GM12891 (cell line): ENCODE measurements at regions not wholly inside any gene's neighbourhood (a gene's known extent, or its start where the extent isn't known, plus 50 kb on each side); places are given as distances from the start of the nearest gene placed in this dataset.

Experiments
- PAX5 ChIP-seq: IDR thresholded peaks from 2 replicates; pipeline ENCODE4 v1.6.1; 2011; ENCODE audit warnings: low read length, moderate library complexity, mild to moderate bottlenecking; ENCODE audit not compliant: insufficient read depth, severe bottlenecking
- POLR2A ChIP-seq: IDR thresholded peaks from 2 replicates; pipeline ENCODE4 v1.6.1; 2011; ENCODE audit warnings: low read depth, low read length, control low read depth
- POLR2AphosphoS5 ChIP-seq: IDR thresholded peaks from 2 replicates; pipeline ENCODE4 v1.6.1; 2011; ENCODE audit warnings: low read depth, low read length, control low read depth
- POU2F2 ChIP-seq: IDR thresholded peaks from 2 replicates; pipeline ENCODE4 v1.6.1; 2011; ENCODE audit warnings: low read depth, mild to moderate bottlenecking, control low read depth, low read length, moderate library complexity
- TAF1 ChIP-seq: IDR thresholded peaks from 2 replicates; pipeline ENCODE4 v1.6.1; 2011; ENCODE audit warnings: low read depth, low read length, control low read depth

DNA sequence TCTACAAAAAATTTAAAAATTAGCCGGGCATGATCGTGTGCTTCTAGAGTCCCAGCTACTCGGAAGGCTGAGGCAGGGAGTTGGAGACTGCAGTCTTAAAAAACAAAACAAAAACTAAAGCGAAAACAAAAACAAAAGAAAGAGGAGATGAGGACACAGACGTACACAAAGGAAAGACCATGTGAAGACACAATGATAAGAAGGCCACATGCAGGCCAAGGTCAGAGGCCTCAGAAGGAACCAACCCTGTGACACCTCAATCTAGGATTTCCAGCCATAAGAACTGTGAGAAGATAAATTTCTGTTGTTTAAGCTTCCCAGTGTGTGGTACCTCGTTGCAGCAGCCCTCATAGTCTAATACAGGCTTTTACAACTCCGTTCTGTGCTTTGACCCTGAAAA, 177.0 kb upstream of the ATP6AP2 start:
- TF ChIP-seq POLR2A: no peak
- TF ChIP-seq POLR2AphosphoS5: no peak
- TF ChIP-seq TAF1: no peak
- TF ChIP-seq PAX5: no peak
- TF ChIP-seq POU2F2: no peak
